ENCODE measurements at regions not wholly inside any gene's neighbourhood (a gene's known extent, or its start where the extent isn't known, plus 50 kb on each side); places are given as distances from the start of the nearest gene placed in this dataset.

DNA sequence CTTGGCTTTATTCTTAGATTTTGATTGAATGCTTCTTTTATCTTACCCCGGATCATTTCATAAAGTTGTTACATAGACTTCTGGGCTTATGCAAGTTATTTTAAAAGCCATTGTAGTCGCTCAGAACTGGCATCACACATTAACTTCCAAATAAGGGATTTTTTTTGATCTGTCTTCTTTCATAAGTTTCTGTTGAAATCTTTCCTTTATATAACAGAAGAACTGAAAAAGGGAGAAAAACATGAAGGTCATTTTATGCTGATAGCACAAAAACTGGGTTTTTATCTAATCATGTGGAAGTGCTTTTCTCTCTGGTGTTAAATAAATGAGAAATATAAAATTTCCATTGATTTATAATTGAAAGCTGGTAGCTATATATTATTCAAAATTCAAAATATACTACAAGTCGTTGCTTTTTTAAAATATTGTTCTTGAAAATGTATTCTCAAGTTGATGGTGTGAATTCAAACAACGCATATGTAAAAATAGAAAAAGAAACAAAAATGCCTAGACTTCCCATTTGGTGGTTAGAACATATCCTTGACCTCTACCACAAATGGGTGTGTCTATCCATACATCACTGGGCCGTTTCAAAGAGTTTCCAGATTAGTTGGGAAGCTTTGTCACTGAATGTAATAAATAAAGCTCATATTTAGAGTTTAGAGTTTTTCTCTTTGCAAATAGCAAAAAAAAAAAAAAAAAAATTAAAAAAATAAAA is 258.3 kb upstream of the ZPLD1 start:
- intact Hi-C loops (cut with micrococcal nuclease; ENCODE audit: unreplicated experiment) = no loop called here
- CTCF ChIA-PET (ENCODE audit: low intra/inter-chr PET ratio, low total read pairs) = no interaction called here

DNA sequence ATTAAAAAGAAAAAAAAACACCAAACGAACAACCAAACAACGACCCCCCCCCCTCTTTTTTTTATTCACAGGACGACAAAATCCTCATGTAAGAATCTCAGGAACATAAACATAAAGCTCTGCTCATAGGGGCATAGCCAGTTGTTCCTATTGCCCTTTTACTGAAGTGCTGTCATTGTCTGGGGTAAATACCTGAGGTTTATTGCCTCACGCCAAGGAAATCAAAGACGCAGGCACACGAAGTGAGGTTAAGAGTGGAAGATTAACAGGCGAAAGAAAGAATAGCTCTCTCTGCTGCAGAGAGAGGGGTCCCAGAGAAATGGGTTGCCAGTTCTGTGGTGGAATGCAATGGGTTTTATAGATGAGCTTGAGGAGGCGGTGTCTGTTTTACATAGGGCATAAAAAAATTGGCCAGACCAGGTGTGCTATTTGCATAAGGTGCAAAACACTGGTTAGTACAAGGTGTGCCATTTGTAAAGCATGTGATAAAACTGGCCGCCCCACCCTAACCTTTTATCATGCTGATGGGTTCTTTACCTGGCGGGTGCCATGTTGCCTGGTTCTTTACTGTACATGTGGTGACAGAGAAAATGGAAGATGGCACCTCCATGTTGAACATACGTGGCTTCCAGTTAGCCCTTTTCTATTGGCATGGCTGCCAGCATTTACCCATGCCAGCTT is 257.6 kb upstream of the ZPLD1 start:
- Histone ChIP-seq H3K4me3 (replicated peaks in 1 of 3; ENCODE audit: insufficient read depth in 1 of 3, low read depth in 2 of 3, low read length in 3 of 3) (no peak overlapping the region), H3K36me3 (replicated peaks in 1 of 2; ENCODE audit: control insufficient read depth in 1 of 2, insufficient read depth in 2 of 2, low read length in 2 of 2) (no peaks in the 10 kb centered on the region), H4K20me1 (ENCODE audit: insufficient read depth, low read length) (no peaks in the 10 kb centered on the region), H3K4me2 (ENCODE audit: low read depth, low read length) (no peak overlapping the region), H3K9me3 (ENCODE audit: low read length) (no peaks in the 10 kb centered on the region), H2AFZ (ENCODE audit: low read length) (no peak overlapping the region), H3K27ac (ENCODE audit: extremely low read length, insufficient read depth, low read length) (no peak overlapping the region), H3K79me2 (ENCODE audit: insufficient read depth, low read length) (no peaks in the 10 kb centered on the region), H3K4me1 (ENCODE audit: insufficient read depth, low read length) (peaks cover 7% of the 10 kb centered on the region), H3K27me3 (ENCODE audit: control insufficient read depth in 1 of 2, insufficient read depth in 2 of 2, low read length in 2 of 2) (no peaks in the 10 kb centered on the region), H3K9ac (ENCODE audit: insufficient read depth, low read depth, low read length) (no peak overlapping the region)
- ChIA-PET POLR2A (no interaction called here), CTCF (ENCODE audit: low intra/inter-chr PET ratio, low total read pairs) (no interaction called here)
- intact Hi-C loops (cut with micrococcal nuclease; ENCODE audit: unreplicated experiment) (no loop called here), in situ Hi-C loops (cut with HindIII; ENCODE audit: extremely low pct_ligation_motif_present, low pct_unique_long_range_greater_than_20kb) (no loop called here)
- ATAC-seq = no peak
- FAIRE-seq = no peak
- no peak for DNase-seq (ENCODE audit: low spot score)
- 37% methylated on average over 11 of the region's 11 CpGs for WGBS (ENCODE audit: low lambda C conversion rate)
- no TSS peak for BruUV-seq (replicated peaks)
- no peak for TF ChIP-seq ZFY (CRISPR knock-in tag; IDR thresholded peaks at IDR 0.05)
- no peak for TF ChIP-seq ZNF17 (CRISPR knock-in tag; IDR thresholded peaks at IDR 0.05)
- no peak for TF ChIP-seq MZF1 (CRISPR knock-in tag; IDR thresholded peaks at IDR 0.05; ENCODE audit: borderline replicate concordance)
- no peak for TF ChIP-seq GATAD1 (CRISPR knock-in tag; IDR thresholded peaks at IDR 0.05)
- TF ChIP-seq ZNF672 (CRISPR knock-in tag; IDR thresholded peaks at IDR 0.05) = no peak
- no peak for TF ChIP-seq HNRNPUL1 (IDR thresholded peaks at IDR 0.05; ENCODE audit: low read depth, low read length)
- TF ChIP-seq ZNF205 (CRISPR knock-in tag; IDR thresholded peaks at IDR 0.05) = no peak
- no peak for TF ChIP-seq ZNF20 (CRISPR knock-in tag; IDR thresholded peaks at IDR 0.05)
- TF ChIP-seq ZKSCAN1 (IDR thresholded peaks at IDR 0.05; ENCODE audit: low read length) = no peak
- TF ChIP-seq, protein P1, sequence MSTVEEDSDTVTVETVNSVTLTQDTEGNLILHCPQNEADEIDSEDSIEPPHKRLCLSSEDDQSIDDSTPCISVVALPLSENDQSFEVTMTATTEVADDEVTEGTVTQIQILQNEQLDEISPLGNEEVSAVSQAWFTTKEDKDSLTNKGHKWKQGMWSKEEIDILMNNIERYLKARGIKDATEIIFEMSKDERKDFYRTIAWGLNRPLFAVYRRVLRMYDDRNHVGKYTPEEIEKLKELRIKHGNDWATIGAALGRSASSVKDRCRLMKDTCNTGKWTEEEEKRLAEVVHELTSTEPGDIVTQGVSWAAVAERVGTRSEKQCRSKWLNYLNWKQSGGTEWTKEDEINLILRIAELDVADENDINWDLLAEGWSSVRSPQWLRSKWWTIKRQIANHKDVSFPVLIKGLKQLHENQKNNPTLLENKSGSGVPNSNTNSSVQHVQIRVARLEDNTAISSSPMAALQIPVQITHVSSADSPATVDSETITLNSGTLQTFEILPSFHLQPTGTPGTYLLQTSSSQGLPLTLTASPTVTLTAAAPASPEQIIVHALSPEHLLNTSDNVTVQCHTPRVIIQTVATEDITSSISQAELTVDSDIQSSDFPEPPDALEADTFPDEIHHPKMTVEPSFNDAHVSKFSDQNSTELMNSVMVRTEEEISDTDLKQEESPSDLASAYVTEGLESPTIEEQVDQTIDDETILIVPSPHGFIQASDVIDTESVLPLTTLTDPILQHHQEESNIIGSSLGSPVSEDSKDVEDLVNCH (CRISPR knock-in tag; IDR thresholded peaks at IDR 0.05) = no peak
- no peak for TF ChIP-seq JDP2 (CRISPR knock-in tag; IDR thresholded peaks at IDR 0.05; ENCODE audit: borderline replicate concordance)
- no peak for TF ChIP-seq ZNF549 (CRISPR knock-in tag; IDR thresholded peaks at IDR 0.05)

More for the DNA sequence above, 258.3 kb upstream of the ZPLD1 start:
- no peak overlapping the region for H3K27ac ChIP-seq (ENCODE audit: extremely low read length, insufficient read depth, low read length)
- no peak overlapping the region for H2AFZ ChIP-seq (ENCODE audit: low read length)
- no TSS peak for BruUV-seq (replicated peaks)
- no peak overlapping the region for H3K4me2 ChIP-seq (ENCODE audit: low read depth, low read length)
- no peak for FAIRE-seq
- TF ChIP-seq BORCS8-MEF2B (CRISPR knock-in tag; IDR thresholded peaks at IDR 0.05) (no peak), ZNF703 (CRISPR knock-in tag; IDR thresholded peaks at IDR 0.05; ENCODE audit: borderline replicate concordance) (no peak), ZNF629 (CRISPR knock-in tag; conservative IDR thresholded peaks at IDR 0.05) (no peak), NFIB (CRISPR knock-in tag; IDR thresholded peaks at IDR 0.05; ENCODE audit: borderline replicate concordance) (no peak), HNF4G (IDR thresholded peaks at IDR 0.05; ENCODE audit: borderline replicate concordance, low read depth, low read length) (no peak), HNF4G (CRISPR knock-in tag; IDR thresholded peaks at IDR 0.05; ENCODE audit: borderline replicate concordance, low read depth) (no peak), REPIN1 (CRISPR knock-in tag; IDR thresholded peaks at IDR 0.05; ENCODE audit: borderline replicate concordance, low read depth) (no peak), CC2D1A (CRISPR knock-in tag; IDR thresholded peaks at IDR 0.05) (no peak), POGZ (CRISPR knock-in tag; IDR thresholded peaks at IDR 0.05) (no peak), MAFF (IDR thresholded peaks at IDR 0.05; ENCODE audit: low read depth, low read length) (0 out of 2 replicates have a peak, but pooled peaks have one; percentile 16), ZNF772 (CRISPR knock-in tag; IDR thresholded peaks at IDR 0.05) (no peak), ZNF317 (CRISPR knock-in tag; IDR thresholded peaks at IDR 0.05) (no peak), ZNF441 (CRISPR knock-in tag; IDR thresholded peaks at IDR 0.05; ENCODE audit: borderline replicate concordance) (no peak), MAFK (conservative IDR thresholded peaks at IDR 0.05 in 1 of 2, IDR thresholded peaks at IDR 0.05 in 1 of 2; ENCODE audit: low read length in 2 of 2) (peak; percentile 47 to 68; a peak in 3 of 4 replicates)
- H4K20me1 ChIP-seq (ENCODE audit: insufficient read depth, low read length) = no peaks in the 10 kb centered on the region
- POLR2A ChIA-PET = no interaction called here
- ATAC-seq = no peak
- no peak overlapping the region for H3K4me3 ChIP-seq (replicated peaks in 1 of 3; ENCODE audit: insufficient read depth in 1 of 3, low read depth in 2 of 3, low read length in 3 of 3)
- H3K9ac ChIP-seq (ENCODE audit: insufficient read depth, low read depth, low read length) = no peak overlapping the region
- H3K36me3 ChIP-seq (replicated peaks in 1 of 2; ENCODE audit: control insufficient read depth in 1 of 2, insufficient read depth in 2 of 2, low read length in 2 of 2) = no peaks in the 10 kb centered on the region
- H3K27me3 ChIP-seq (ENCODE audit: control insufficient read depth in 1 of 2, insufficient read depth in 2 of 2, low read length in 2 of 2) = no peaks in the 10 kb centered on the region
- no peaks in the 10 kb centered on the region for H3K79me2 ChIP-seq (ENCODE audit: insufficient read depth, low read length)
- 10% methylated on average over 5 of the region's 5 CpGs for WGBS (ENCODE audit: low lambda C conversion rate)
- in situ Hi-C loops (cut with HindIII; ENCODE audit: extremely low pct_ligation_motif_present, low pct_unique_long_range_greater_than_20kb) = no loop called here
- H3K9me3 ChIP-seq (ENCODE audit: low read length) = no peaks in the 10 kb centered on the region
- no peak for DNase-seq (ENCODE audit: low spot score)
- H3K4me1 ChIP-seq (ENCODE audit: insufficient read depth, low read length) = peaks cover 7% of the 10 kb centered on the region
